Nephron (organoid): ENCODE measurements at regions not wholly inside any gene's neighbourhood (a gene's known extent, or its start where the extent isn't known, plus 50 kb on each side); places are given as distances from the start of the nearest gene placed in this dataset.

ENCODE experiments used
- H3K27ac Mint-ChIP-seq, 3 experiments: 2 replicates each; pipeline ENCODE4 v1.8.0; 2020; ENCODE audit warnings: mixed read lengths in 3 of 3, mild to moderate bottlenecking in 2 of 3, moderate library complexity in 1 of 3
- H3K27me3 Mint-ChIP-seq: 2 replicates; pipeline ENCODE4 v1.8.0; 2021; ENCODE audit warnings: low read depth, mild to moderate bottlenecking, moderate library complexity, mixed read lengths
- H3K36me3 Mint-ChIP-seq: 2 replicates; pipeline ENCODE4 v1.8.0; 2020; ENCODE audit warnings: low read depth, mixed read lengths
- H3K4me1 Mint-ChIP-seq: 2 replicates; pipeline ENCODE4 v1.8.0; 2020; ENCODE audit warnings: mixed read lengths
- H3K4me3 Mint-ChIP-seq, 3 experiments: 2 replicates each; pipeline ENCODE4 v1.8.0; 2020; ENCODE audit warnings: mild to moderate bottlenecking in 3 of 3, mixed read lengths in 3 of 3, moderate library complexity in 2 of 3
- H3K9me3 Mint-ChIP-seq: 2 replicates; pipeline ENCODE4 v1.8.0; 2020; ENCODE audit warnings: mixed read lengths
- TF ChIP-seq, protein P1 (sequence below), 3 experiments: fragments of 200-600 bp; sonication (generic); IDR thresholded peaks; one replicate each; pipeline ENCODE4 v1.5.0; 2021; ENCODE audit warnings: antibody characterized with exemption in 3 of 3; ENCODE audit not compliant: unreplicated experiment in 3 of 3

GRCh38 chr10:109418795-109419194 lies 504.5 kb downstream of the XPNPEP1 start:
- Mint-ChIP-seq H3K4me1 (no peaks in the 10 kb centered on the region), H3K27ac (no peak overlapping the region), H3K9me3 (peaks cover 3% of the 10 kb centered on the region), H3K27me3 (no peaks in the 10 kb centered on the region), H3K36me3 (no peaks in the 10 kb centered on the region), H3K4me3 (no peak overlapping the region)
- TF ChIP-seq, protein P1, sequence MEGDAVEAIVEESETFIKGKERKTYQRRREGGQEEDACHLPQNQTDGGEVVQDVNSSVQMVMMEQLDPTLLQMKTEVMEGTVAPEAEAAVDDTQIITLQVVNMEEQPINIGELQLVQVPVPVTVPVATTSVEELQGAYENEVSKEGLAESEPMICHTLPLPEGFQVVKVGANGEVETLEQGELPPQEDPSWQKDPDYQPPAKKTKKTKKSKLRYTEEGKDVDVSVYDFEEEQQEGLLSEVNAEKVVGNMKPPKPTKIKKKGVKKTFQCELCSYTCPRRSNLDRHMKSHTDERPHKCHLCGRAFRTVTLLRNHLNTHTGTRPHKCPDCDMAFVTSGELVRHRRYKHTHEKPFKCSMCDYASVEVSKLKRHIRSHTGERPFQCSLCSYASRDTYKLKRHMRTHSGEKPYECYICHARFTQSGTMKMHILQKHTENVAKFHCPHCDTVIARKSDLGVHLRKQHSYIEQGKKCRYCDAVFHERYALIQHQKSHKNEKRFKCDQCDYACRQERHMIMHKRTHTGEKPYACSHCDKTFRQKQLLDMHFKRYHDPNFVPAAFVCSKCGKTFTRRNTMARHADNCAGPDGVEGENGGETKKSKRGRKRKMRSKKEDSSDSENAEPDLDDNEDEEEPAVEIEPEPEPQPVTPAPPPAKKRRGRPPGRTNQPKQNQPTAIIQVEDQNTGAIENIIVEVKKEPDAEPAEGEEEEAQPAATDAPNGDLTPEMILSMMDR (IDR thresholded peaks at IDR 0.05; ENCODE audit: unreplicated experiment in 3 of 3) = no peak

DNA sequence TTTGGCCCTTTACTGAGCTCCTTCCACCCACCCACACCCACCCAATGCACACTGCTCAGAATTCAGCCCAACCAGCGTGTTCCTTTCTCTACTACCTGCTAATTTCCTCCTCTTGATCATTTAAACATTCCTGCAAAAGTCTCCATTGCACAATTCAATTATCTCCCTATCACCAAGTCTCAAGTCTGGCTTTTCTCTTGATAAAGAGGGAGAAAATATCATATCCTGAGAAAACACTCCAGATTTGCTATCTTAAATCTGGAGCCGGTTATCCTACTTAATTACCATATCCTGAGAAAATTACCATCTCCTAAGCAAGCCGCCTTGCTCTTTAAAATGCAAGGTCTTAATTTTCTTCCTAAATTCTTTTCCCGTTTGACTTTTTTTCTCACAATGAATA lies 505.5 kb downstream of the XPNPEP1 start:
- H3K4me3 Mint-ChIP-seq = no peak overlapping the region
- no peak overlapping the region for H3K27ac Mint-ChIP-seq
- H3K9me3 Mint-ChIP-seq = peaks cover 3% of the 10 kb centered on the region
- H3K36me3 Mint-ChIP-seq = no peaks in the 10 kb centered on the region
- TF ChIP-seq, protein P1 (IDR thresholded peaks at IDR 0.05; ENCODE audit: unreplicated experiment in 3 of 3) = no peak
- H3K27me3 Mint-ChIP-seq = no peaks in the 10 kb centered on the region
- H3K4me1 Mint-ChIP-seq = peaks cover 1% of the 10 kb centered on the region

DNA sequence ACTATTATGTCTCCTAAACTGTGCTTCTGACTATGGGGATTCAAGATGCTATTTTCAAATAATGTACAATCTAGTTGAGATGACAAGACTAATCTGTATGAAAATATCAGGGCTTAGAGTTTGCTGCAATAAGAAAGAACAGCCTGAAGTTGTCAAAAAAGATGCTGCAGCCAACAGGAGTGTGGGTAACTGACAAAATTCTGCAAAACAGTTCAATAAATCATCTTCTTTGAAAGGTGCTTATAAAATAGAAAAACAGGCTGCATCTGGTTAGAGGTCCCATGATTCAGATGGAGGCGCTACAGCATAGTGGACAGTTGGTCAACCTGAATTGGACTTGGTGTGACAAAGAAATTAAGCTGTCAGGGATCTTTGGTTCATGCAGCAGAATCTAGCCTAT lies 511.0 kb downstream of the XPNPEP1 start:
- TF ChIP-seq, protein P1 (IDR thresholded peaks at IDR 0.05; ENCODE audit: unreplicated experiment in 3 of 3) = no peak

GRCh38 chr10:109411917-109412316 lies 511.4 kb downstream of the XPNPEP1 start:
- Mint-ChIP-seq H3K4me3 (no peak overlapping the region), H3K36me3 (no peaks in the 10 kb centered on the region), H3K27ac (peak overlapping the region in 2 of 3 experiments; percentile 8 to 46), H3K9me3 (peaks cover 3% of the 10 kb centered on the region), H3K4me1 (peaks cover 14% of the 10 kb centered on the region), H3K27me3 (no peaks in the 10 kb centered on the region)
- TF ChIP-seq, protein P1 (IDR thresholded peaks at IDR 0.05; ENCODE audit: unreplicated experiment in 3 of 3) = no peak

More for the DNA sequence above, 511.0 kb downstream of the XPNPEP1 start:
- peaks cover 14% of the 10 kb centered on the region for H3K4me1 Mint-ChIP-seq
- H3K4me3 Mint-ChIP-seq = no peak overlapping the region
- H3K9me3 Mint-ChIP-seq = peaks cover 3% of the 10 kb centered on the region
- H3K36me3 Mint-ChIP-seq = no peaks in the 10 kb centered on the region
- H3K27me3 Mint-ChIP-seq = no peaks in the 10 kb centered on the region
- H3K27ac Mint-ChIP-seq = peak overlapping the region in 2 of 3 experiments; percentile 8 to 46

- Mint-ChIP-seq H3K27ac (no peak overlapping the region), H3K9me3 (no peaks in the 10 kb centered on the region), H3K27me3 (no peaks in the 10 kb centered on the region), H3K4me1 (no peaks in the 10 kb centered on the region), H3K4me3 (no peak overlapping the region), H3K36me3 (no peaks in the 10 kb centered on the region)
- TF ChIP-seq, protein P1 (IDR thresholded peaks at IDR 0.05; ENCODE audit: unreplicated experiment in 3 of 3) = no peak
Measured at GRCh38 chr10:109405338-109405737, 518.0 kb downstream of the XPNPEP1 start.

DNA sequence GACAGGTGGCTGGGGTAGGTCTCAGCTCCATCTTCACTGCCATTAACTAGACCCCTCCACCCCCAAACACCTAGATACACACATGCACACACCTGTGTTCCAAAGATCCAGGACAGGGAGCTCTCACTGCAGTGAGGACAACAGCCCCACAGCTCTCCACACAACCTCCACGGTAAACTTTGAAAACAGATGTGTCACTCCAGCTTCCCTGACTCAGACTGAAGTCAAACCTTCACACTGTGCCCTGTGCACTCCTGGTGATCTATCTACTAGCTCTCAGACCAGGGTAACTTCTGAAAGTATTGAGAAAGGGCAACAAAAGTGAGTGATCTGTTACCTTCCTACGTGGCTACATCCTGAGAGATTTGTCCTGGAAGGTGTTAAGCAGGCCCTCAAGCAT lies 519.8 kb downstream of the XPNPEP1 start:
- no peaks in the 10 kb centered on the region for H3K36me3 Mint-ChIP-seq
- peaks cover 5% of the 10 kb centered on the region for H3K9me3 Mint-ChIP-seq
- H3K27me3 Mint-ChIP-seq = no peaks in the 10 kb centered on the region
- TF ChIP-seq, protein P1 (IDR thresholded peaks at IDR 0.05; ENCODE audit: unreplicated experiment in 3 of 3) = no peak
- no peak overlapping the region for H3K27ac Mint-ChIP-seq
- H3K4me3 Mint-ChIP-seq = no peak overlapping the region
- H3K4me1 Mint-ChIP-seq = no peaks in the 10 kb centered on the region
